ENCODE measurements at regions not wholly inside any gene's neighbourhood (a gene's known extent, or its start where the extent isn't known, plus 50 kb on each side); places are given as distances from the start of the nearest gene placed in this dataset.
"Not testable (repeated sequence)": the region's sequence is repeated elsewhere in the genome, so short reads cannot be mapped to it uniquely, and the experiment has no call there.

- no peak overlapping the region for H3K4me3 ChIP-seq (ENCODE audit: insufficient read depth, low read depth, low read length, poor library complexity, severe bottlenecking)
- H3K27me3 ChIP-seq (replicated peaks; ENCODE audit: control insufficient read depth, insufficient read depth, low read length, poor library complexity, severe bottlenecking) = no peaks in the 10 kb centered on the region
- peaks cover 2% of the 10 kb centered on the region for H3K4me1 ChIP-seq (ENCODE audit: control insufficient read depth, insufficient read depth, low read length, poor library complexity, severe bottlenecking)
- H3K36me3 ChIP-seq (ENCODE audit: control insufficient read depth, insufficient read depth, low read length) = no peaks in the 10 kb centered on the region
- DNase-seq = no peak
- no peaks in the 10 kb centered on the region for H3K9me3 ChIP-seq (ENCODE audit: control insufficient read depth, low read length)
- H3K27ac ChIP-seq (ENCODE audit: insufficient read depth, low read length, poor library complexity, severe bottlenecking) = no peak overlapping the region
These were observed 106.2 kb upstream of the DPT start for GRCh38 chr1:168835176-168835575.

GRCh38 chr1:168835791-168836190 lies 106.8 kb upstream of the DPT start:
- H3K4me3 ChIP-seq (ENCODE audit: insufficient read depth, low read depth, low read length, poor library complexity, severe bottlenecking) = no peak overlapping the region
- no peak for DNase-seq
- H3K9me3 ChIP-seq (ENCODE audit: control insufficient read depth, low read length) = no peaks in the 10 kb centered on the region

GRCh38 chr1:168836469-168836868 lies 107.5 kb upstream of the DPT start:
- no peak for DNase-seq
- no peak overlapping the region for H3K27ac ChIP-seq (ENCODE audit: insufficient read depth, low read length, poor library complexity, severe bottlenecking)
- H3K27me3 ChIP-seq (replicated peaks; ENCODE audit: control insufficient read depth, insufficient read depth, low read length, poor library complexity, severe bottlenecking) = no peaks in the 10 kb centered on the region
- no peak overlapping the region for H3K4me3 ChIP-seq (ENCODE audit: insufficient read depth, low read depth, low read length, poor library complexity, severe bottlenecking)
- H3K9me3 ChIP-seq (ENCODE audit: control insufficient read depth, low read length) = no peaks in the 10 kb centered on the region
- no peaks in the 10 kb centered on the region for H3K36me3 ChIP-seq (ENCODE audit: control insufficient read depth, insufficient read depth, low read length)
- H3K4me1 ChIP-seq (ENCODE audit: control insufficient read depth, insufficient read depth, low read length, poor library complexity, severe bottlenecking) = peaks cover 2% of the 10 kb centered on the region

More at GRCh38 chr1:168835791-168836190, 106.8 kb upstream of the DPT start:
- Histone ChIP-seq H3K27ac (ENCODE audit: insufficient read depth, low read length, poor library complexity, severe bottlenecking) (no peak overlapping the region), H3K36me3 (ENCODE audit: control insufficient read depth, insufficient read depth, low read length) (no peaks in the 10 kb centered on the region), H3K4me1 (ENCODE audit: control insufficient read depth, insufficient read depth, low read length, poor library complexity, severe bottlenecking) (peaks cover 2% of the 10 kb centered on the region), H3K27me3 (replicated peaks; ENCODE audit: control insufficient read depth, insufficient read depth, low read length, poor library complexity, severe bottlenecking) (no peaks in the 10 kb centered on the region)

- not testable (repeated sequence) for H3K36me3 ChIP-seq (ENCODE audit: control insufficient read depth, insufficient read depth, low read length); H3K27ac ChIP-seq (ENCODE audit: insufficient read depth, low read length, poor library complexity, severe bottlenecking); H3K4me1 ChIP-seq (ENCODE audit: control insufficient read depth, insufficient read depth, low read length, poor library complexity, severe bottlenecking); DNase-seq; H3K27me3 ChIP-seq (replicated peaks; ENCODE audit: control insufficient read depth, insufficient read depth, low read length, poor library complexity, severe bottlenecking); H3K9me3 ChIP-seq (ENCODE audit: control insufficient read depth, low read length); H3K4me3 ChIP-seq (ENCODE audit: insufficient read depth, low read depth, low read length, poor library complexity, severe bottlenecking)
These were observed 108.2 kb upstream of the DPT start for GRCh38 chr1:168837230-168837629.

- Histone ChIP-seq H3K36me3 (ENCODE audit: control insufficient read depth, insufficient read depth, low read length) (no peaks in the 10 kb centered on the region), H3K4me3 (ENCODE audit: insufficient read depth, low read depth, low read length, poor library complexity, severe bottlenecking) (no peak overlapping the region), H3K4me1 (ENCODE audit: control insufficient read depth, insufficient read depth, low read length, poor library complexity, severe bottlenecking) (no peaks in the 10 kb centered on the region), H3K9me3 (ENCODE audit: control insufficient read depth, low read length) (no peaks in the 10 kb centered on the region), H3K27me3 (replicated peaks; ENCODE audit: control insufficient read depth, insufficient read depth, low read length, poor library complexity, severe bottlenecking) (no peaks in the 10 kb centered on the region), H3K27ac (ENCODE audit: insufficient read depth, low read length, poor library complexity, severe bottlenecking) (no peak overlapping the region)
- no peak for DNase-seq
These were observed 113.3 kb upstream of the DPT start for GRCh38 chr1:168842306-168842705.

- Histone ChIP-seq H3K27me3 (replicated peaks; ENCODE audit: control insufficient read depth, insufficient read depth, low read length, poor library complexity, severe bottlenecking) (no peaks in the 10 kb centered on the region), H3K27ac (ENCODE audit: insufficient read depth, low read length, poor library complexity, severe bottlenecking) (no peak overlapping the region), H3K36me3 (ENCODE audit: control insufficient read depth, insufficient read depth, low read length) (no peaks in the 10 kb centered on the region), H3K4me3 (ENCODE audit: insufficient read depth, low read depth, low read length, poor library complexity, severe bottlenecking) (no peak overlapping the region), H3K4me1 (ENCODE audit: control insufficient read depth, insufficient read depth, low read length, poor library complexity, severe bottlenecking) (no peaks in the 10 kb centered on the region), H3K9me3 (ENCODE audit: control insufficient read depth, low read length) (no peaks in the 10 kb centered on the region)
- DNase-seq = no peak
These were observed 113.9 kb upstream of the DPT start for GRCh38 chr1:168842916-168843315.

- H3K9me3 ChIP-seq (ENCODE audit: control insufficient read depth, low read length) = no peaks in the 10 kb centered on the region
- no peaks in the 10 kb centered on the region for H3K36me3 ChIP-seq (ENCODE audit: control insufficient read depth, insufficient read depth, low read length)
- H3K27me3 ChIP-seq (replicated peaks; ENCODE audit: control insufficient read depth, insufficient read depth, low read length, poor library complexity, severe bottlenecking) = no peaks in the 10 kb centered on the region
- H3K4me3 ChIP-seq (ENCODE audit: insufficient read depth, low read depth, low read length, poor library complexity, severe bottlenecking) = no peak overlapping the region
- H3K27ac ChIP-seq (ENCODE audit: insufficient read depth, low read length, poor library complexity, severe bottlenecking) = no peak overlapping the region
- H3K4me1 ChIP-seq (ENCODE audit: control insufficient read depth, insufficient read depth, low read length, poor library complexity, severe bottlenecking) = no peaks in the 10 kb centered on the region
- DNase-seq = no peak
These were observed 114.4 kb upstream of the DPT start for GRCh38 chr1:168843401-168843800.

- Histone ChIP-seq H3K4me3 (ENCODE audit: insufficient read depth, low read depth, low read length, poor library complexity, severe bottlenecking) (no peak overlapping the region), H3K4me1 (ENCODE audit: control insufficient read depth, insufficient read depth, low read length, poor library complexity, severe bottlenecking) (no peaks in the 10 kb centered on the region), H3K9me3 (ENCODE audit: control insufficient read depth, low read length) (no peaks in the 10 kb centered on the region), H3K36me3 (ENCODE audit: control insufficient read depth, insufficient read depth, low read length) (no peaks in the 10 kb centered on the region), H3K27me3 (replicated peaks; ENCODE audit: control insufficient read depth, insufficient read depth, low read length, poor library complexity, severe bottlenecking) (no peaks in the 10 kb centered on the region), H3K27ac (ENCODE audit: insufficient read depth, low read length, poor library complexity, severe bottlenecking) (no peak overlapping the region)
- no peak for DNase-seq
These were observed 114.9 kb upstream of the DPT start for GRCh38 chr1:168843950-168844349.

GRCh38 chr1:168845140-168845539 lies 116.1 kb upstream of the DPT start:
- Histone ChIP-seq H3K27me3 (replicated peaks; ENCODE audit: control insufficient read depth, insufficient read depth, low read length, poor library complexity, severe bottlenecking) (no peaks in the 10 kb centered on the region), H3K27ac (ENCODE audit: insufficient read depth, low read length, poor library complexity, severe bottlenecking) (no peak overlapping the region), H3K9me3 (ENCODE audit: control insufficient read depth, low read length) (no peaks in the 10 kb centered on the region), H3K36me3 (ENCODE audit: control insufficient read depth, insufficient read depth, low read length) (no peaks in the 10 kb centered on the region), H3K4me3 (ENCODE audit: insufficient read depth, low read depth, low read length, poor library complexity, severe bottlenecking) (no peak overlapping the region), H3K4me1 (ENCODE audit: control insufficient read depth, insufficient read depth, low read length, poor library complexity, severe bottlenecking) (no peaks in the 10 kb centered on the region)
- DNase-seq = no peak

- no peaks in the 10 kb centered on the region for H3K27me3 ChIP-seq (replicated peaks; ENCODE audit: control insufficient read depth, insufficient read depth, low read length, poor library complexity, severe bottlenecking)
These were observed 119.0 kb upstream of the DPT start for GRCh38 chr1:168848051-168848450.

More at GRCh38 chr1:168848051-168848450, 119.0 kb upstream of the DPT start:
- no peak overlapping the region for H3K4me3 ChIP-seq (ENCODE audit: insufficient read depth, low read depth, low read length, poor library complexity, severe bottlenecking)
- no peak overlapping the region for H3K27ac ChIP-seq (ENCODE audit: insufficient read depth, low read length, poor library complexity, severe bottlenecking)
- DNase-seq = no peak
- no peaks in the 10 kb centered on the region for H3K36me3 ChIP-seq (ENCODE audit: control insufficient read depth, insufficient read depth, low read length)
- H3K9me3 ChIP-seq (ENCODE audit: control insufficient read depth, low read length) = no peaks in the 10 kb centered on the region
- no peaks in the 10 kb centered on the region for H3K4me1 ChIP-seq (ENCODE audit: control insufficient read depth, insufficient read depth, low read length, poor library complexity, severe bottlenecking)
